ENCODE measurements at regions not wholly inside any gene's neighbourhood (a gene's known extent, or its start where the extent isn't known, plus 50 kb on each side); places are given as distances from the start of the nearest gene placed in this dataset.
"Not testable (repeated sequence)": the region's sequence is repeated elsewhere in the genome, so short reads cannot be mapped to it uniquely, and the experiment has no call there.

DNA sequence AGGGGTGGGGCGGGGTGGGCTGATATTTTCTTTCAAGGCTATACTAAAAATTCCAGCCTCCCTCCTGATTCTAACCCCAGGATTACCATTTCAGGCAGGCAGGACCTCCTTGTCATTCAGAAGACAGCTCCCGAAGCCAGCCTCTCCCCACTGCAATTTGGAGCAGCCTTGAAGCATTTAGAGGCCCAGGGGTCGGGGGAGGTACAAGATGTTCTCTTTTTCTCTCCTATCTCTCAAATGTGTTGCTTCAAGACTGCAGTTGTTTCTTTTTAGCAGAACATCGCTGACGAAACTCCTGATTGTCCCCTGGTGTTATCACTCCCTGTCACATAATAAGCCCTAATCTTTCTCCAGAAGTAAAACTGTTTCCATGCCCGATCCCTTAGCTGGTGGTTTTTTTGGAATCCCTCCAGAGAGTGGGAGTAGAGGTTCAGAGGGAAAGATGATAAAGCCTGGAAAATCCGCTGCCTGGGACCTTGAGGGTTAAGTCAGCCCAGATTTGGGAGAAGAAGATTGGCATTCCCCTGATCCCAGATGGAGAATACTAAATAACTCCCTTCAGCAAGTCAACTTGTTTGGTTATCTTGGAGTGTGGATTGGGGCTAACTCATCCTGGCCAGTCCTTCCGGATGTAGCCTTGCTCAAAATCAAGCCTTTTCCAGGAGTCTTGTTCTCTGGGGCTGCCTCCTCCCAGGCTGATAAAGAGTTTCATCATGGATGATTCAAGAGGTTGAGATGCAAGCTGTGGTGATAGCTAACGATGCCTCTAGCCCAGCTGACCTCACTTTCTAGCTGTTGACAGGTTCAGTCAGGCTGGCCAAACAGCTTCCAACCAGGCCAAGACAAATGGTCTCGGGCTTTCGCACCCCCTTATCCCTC lies 71.3 kb downstream of the SOX9 start:
- H3K9me3 Mint-ChIP-seq, result peaks cover 14% of the 10 kb centered on the region
- DNase-seq, result no peak
- H3K27me3 Mint-ChIP-seq, result no peaks in the 10 kb centered on the region
- no peak overlapping the region for H3K4me3 Mint-ChIP-seq
- no peak overlapping the region for H3K27ac Mint-ChIP-seq
- no peaks in the 10 kb centered on the region for H3K36me3 Mint-ChIP-seq (ENCODE audit: low read depth)
- H3K4me1 Mint-ChIP-seq, result no peaks in the 10 kb centered on the region
- POLR2A ChIA-PET, result no interaction called here
- CTCF ChIA-PET, result no interaction called here

DNA sequence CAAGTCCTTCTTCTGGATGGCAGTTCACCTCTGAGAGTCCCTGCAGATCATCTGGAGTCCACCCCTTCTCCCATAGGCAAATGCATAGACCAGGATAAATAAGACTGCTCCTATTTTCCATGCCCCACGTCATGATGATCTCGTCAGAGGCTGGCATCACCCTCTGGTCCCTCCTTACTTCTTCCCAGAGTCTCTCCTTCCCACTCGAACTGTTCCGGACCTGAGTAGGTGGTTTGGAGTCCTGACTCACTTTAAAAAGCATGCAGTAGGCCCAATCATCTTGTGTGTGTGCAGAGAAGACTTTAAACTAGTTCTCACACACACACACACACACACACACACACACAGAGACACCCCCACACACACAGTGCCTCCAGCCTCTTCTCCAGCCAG lies 72.0 kb downstream of the SOX9 start:
- CTCF ChIA-PET, result no interaction called here
- H3K4me1 Mint-ChIP-seq, result no peaks in the 10 kb centered on the region
- H3K27me3 Mint-ChIP-seq, result no peaks in the 10 kb centered on the region
- DNase-seq, result no peak
- no peaks in the 10 kb centered on the region for H3K36me3 Mint-ChIP-seq (ENCODE audit: low read depth)
- H3K9me3 Mint-ChIP-seq, result peaks cover 14% of the 10 kb centered on the region
- H3K27ac Mint-ChIP-seq, result no peak overlapping the region
- POLR2A ChIA-PET, result no interaction called here
- no peak overlapping the region for H3K4me3 Mint-ChIP-seq

DNA sequence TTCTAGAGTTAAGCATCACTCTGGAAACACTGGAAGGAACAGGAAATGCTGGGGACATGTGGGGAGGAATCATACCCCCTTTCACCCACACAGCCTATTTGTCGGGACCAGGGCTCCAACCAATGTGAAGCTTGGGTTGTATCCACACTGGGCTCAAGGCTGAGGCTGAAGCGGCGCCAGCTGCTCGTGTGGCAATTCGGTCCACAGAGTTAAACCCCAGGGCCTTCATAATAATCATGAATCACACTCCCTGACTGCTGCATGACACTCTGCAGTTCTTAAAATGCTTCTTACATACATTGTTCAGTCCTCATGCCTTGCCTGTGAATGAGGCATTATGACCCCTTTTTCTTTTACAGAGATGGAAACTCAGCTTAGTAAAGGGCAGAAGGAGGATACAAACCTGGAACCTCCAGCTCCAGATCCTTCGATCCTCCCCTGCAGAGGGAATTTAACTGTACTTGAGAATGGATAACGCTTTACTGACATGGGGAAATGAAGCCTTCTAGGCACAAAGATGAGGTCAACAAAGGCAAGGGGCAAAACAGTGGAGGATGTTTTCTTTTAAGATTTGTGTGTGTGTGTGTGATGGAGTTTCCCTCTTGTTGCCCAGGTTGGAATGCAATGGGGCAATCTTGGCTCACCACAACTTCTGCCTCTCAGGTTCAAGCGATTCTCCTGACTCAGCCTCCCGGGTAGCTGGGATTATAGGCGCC lies 72.7 kb downstream of the SOX9 start:
- Mint-ChIP-seq H3K27me3 (no peaks in the 10 kb centered on the region), H3K9me3 (peaks cover 14% of the 10 kb centered on the region), H3K4me1 (no peaks in the 10 kb centered on the region), H3K27ac (no peak overlapping the region), H3K4me3 (no peak overlapping the region), H3K36me3 (ENCODE audit: low read depth) (no peaks in the 10 kb centered on the region)
- DNase-seq, result no peak
- POLR2A ChIA-PET, result no interaction called here
- CTCF ChIA-PET, result no interaction called here

DNA sequence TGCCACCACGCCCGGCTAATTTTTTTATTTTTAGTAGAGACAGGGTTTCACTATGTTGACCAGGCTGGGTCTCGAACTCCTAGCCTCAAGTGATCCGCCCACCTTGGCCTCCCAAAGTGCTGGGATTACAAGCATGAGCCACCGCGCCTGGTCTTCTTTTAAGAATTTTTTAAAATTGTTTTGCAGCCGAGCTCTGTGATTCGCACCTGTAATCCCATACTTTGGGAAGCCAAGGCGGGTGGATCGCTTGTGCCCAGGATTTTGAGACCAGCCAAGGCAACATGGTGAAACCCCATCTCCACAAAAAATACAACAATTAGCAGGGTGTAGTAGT lies 73.3 kb downstream of the SOX9 start:
- H3K27ac Mint-ChIP-seq; DNase-seq; H3K27me3 Mint-ChIP-seq; CTCF ChIA-PET; H3K36me3 Mint-ChIP-seq (ENCODE audit: low read depth); H3K4me1 Mint-ChIP-seq; H3K4me3 Mint-ChIP-seq; POLR2A ChIA-PET: not testable (repeated sequence)
- H3K9me3 Mint-ChIP-seq, result peaks cover 14% of the 10 kb centered on the region

DNA sequence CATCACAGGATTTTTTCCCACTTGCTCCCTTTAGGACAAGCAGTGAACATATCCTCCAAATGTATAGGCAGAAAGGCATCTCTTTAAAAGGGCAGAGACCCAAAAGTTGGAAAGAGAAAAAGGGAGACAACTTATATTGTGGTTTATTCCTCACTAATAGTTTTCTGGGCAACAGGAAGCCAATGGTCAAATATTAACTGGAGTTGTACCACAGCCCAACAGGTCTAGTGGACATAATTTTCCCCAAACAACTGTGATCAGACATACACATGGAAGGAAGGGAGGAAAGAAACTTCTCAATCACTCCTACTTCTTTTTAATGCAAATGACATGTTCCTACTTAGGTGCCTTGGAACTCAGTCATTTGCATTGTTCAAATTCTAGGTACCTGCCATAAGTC lies 78.4 kb downstream of the SOX9 start:
- no peaks in the 10 kb centered on the region for H3K27me3 Mint-ChIP-seq
- CTCF ChIA-PET, result no interaction called here
- H3K9me3 Mint-ChIP-seq, result peaks cover 11% of the 10 kb centered on the region
- no peaks in the 10 kb centered on the region for H3K36me3 Mint-ChIP-seq (ENCODE audit: low read depth)
- DNase-seq, result no peak
- POLR2A ChIA-PET, result no interaction called here
- H3K4me3 Mint-ChIP-seq, result no peak overlapping the region
- H3K4me1 Mint-ChIP-seq, result no peaks in the 10 kb centered on the region
- no peak overlapping the region for H3K27ac Mint-ChIP-seq

DNA sequence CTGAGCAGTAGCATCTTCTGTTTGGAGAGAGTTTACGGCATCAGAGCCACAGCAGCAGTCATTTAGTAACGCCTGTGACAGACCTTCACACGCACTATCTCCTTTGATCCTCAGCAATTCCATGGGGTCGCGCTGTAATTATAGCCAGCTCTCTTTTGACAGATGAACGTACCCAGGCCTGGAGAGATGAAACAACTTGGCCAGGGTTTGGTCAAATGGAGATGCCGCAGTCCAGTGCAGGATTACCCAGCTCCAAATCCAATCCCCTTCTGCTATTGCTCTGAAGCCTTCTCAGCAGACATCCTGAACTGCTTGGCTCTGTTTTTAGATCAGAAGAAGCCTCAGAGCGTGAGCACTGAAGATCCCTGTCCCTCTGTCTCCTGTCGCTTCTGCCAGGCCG lies 83.9 kb downstream of the SOX9 start:
- no peaks in the 10 kb centered on the region for H3K27me3 Mint-ChIP-seq
- H3K27ac Mint-ChIP-seq, result no peak overlapping the region
- ChIA-PET CTCF (no interaction called here), POLR2A (no interaction called here)
- H3K9me3 Mint-ChIP-seq, result peaks cover 8% of the 10 kb centered on the region
- DNase-seq, result no peak
- no peaks in the 10 kb centered on the region for H3K4me1 Mint-ChIP-seq
- no peaks in the 10 kb centered on the region for H3K36me3 Mint-ChIP-seq (ENCODE audit: low read depth)
- H3K4me3 Mint-ChIP-seq, result no peak overlapping the region

DNA sequence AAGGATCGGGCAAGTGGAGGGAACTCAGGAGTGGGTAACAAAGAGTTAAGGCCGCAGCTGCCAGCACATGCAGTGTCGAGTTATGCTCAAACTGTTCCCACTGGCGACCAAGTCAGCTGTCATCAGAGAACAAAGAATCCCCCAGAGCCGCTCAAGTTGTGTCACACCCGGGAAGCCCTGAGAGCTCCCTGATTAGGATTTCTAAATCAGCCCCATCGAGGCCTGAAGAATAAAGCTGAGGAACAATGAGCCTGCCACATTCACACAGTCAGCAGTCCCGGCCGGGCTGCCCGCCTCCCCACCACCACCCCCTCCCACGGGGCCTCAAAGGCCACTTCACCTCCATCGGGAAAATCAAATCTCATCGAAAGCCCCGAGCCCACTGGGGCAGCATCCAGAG lies 84.5 kb downstream of the SOX9 start:
- Mint-ChIP-seq H3K27ac (no peak overlapping the region), H3K4me3 (no peak overlapping the region), H3K9me3 (peaks cover 8% of the 10 kb centered on the region), H3K4me1 (no peaks in the 10 kb centered on the region), H3K27me3 (no peaks in the 10 kb centered on the region), H3K36me3 (ENCODE audit: low read depth) (no peaks in the 10 kb centered on the region)
- ChIA-PET CTCF (no interaction called here), POLR2A (no interaction called here)
- no peak for DNase-seq

DNA sequence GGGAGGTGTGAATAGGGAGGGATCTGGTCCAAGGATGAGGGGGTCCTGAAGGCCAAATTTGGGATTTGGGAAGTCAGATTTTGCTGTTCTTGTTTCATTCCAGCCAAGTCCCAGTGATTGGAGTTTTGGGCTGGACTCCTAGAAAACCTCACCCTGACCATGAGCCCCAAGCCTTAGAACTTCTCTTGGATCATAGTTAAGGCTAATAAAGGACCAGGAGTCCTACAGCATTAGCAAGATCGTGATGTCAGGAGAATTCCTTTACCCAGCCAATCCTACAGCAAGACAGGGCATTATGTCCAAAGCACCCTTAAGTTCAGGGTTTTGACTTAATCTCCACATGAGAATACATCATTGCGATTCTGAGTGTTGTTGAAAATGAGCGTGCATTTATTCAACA lies 85.0 kb downstream of the SOX9 start:
- no peaks in the 10 kb centered on the region for H3K27me3 Mint-ChIP-seq
- CTCF ChIA-PET, result no interaction called here

DNA sequence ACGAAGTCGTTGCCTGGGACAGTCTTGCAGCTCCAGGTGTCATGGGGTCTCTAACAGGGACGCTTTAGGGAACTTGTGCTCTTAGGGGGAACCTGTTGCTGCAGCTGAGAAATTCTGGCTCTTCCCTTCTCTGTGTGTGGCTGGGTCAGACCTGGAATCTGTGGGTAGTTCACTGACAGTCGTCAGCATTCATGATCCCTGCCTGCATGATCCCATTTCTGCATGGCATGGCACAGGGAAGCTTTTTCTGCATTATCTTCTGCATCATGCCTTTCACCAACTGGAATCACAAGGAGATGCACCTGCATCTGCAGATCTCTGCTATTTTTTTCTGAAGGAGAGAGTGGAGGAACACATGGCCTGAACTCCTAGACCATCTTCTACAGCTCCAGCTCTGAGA lies 85.6 kb downstream of the SOX9 start:
- H3K27me3 Mint-ChIP-seq, result no peaks in the 10 kb centered on the region
- DNase-seq, result no peak
- POLR2A ChIA-PET, result no interaction called here
- no peak overlapping the region for H3K27ac Mint-ChIP-seq
- H3K4me1 Mint-ChIP-seq, result no peaks in the 10 kb centered on the region
- H3K4me3 Mint-ChIP-seq, result no peak overlapping the region
- H3K36me3 Mint-ChIP-seq (ENCODE audit: low read depth), result no peaks in the 10 kb centered on the region
- CTCF ChIA-PET, result no interaction called here
- peaks cover 8% of the 10 kb centered on the region for H3K9me3 Mint-ChIP-seq

More for the DNA sequence above, 85.0 kb downstream of the SOX9 start:
- DNase-seq, result no peak
- Mint-ChIP-seq H3K9me3 (peaks cover 8% of the 10 kb centered on the region), H3K4me1 (no peaks in the 10 kb centered on the region), H3K27ac (no peak overlapping the region), H3K36me3 (ENCODE audit: low read depth) (no peaks in the 10 kb centered on the region), H3K4me3 (no peak overlapping the region)
- POLR2A ChIA-PET, result no interaction called here

DNA sequence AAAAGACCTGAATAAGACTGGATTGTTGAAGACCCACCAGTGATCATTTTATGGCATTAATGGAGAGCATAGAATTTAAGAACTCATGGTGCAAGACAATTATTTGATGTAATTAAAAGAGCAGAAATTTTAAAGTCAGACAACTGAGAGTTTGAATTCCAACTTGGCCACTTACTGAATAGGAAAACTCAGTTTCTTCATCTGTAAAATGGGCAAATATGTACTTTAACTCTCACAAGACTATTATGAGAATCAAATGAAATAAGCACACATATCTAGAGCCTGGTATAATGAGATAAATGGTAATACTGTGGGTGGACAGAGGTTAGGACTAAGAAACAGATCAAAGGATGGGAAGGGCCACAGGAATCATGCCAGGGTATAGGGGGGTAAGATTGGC lies 88.0 kb downstream of the SOX9 start:
- Mint-ChIP-seq H3K27ac (no peak overlapping the region), H3K27me3 (no peaks in the 10 kb centered on the region), H3K9me3 (peaks cover 3% of the 10 kb centered on the region), H3K36me3 (ENCODE audit: low read depth) (no peaks in the 10 kb centered on the region), H3K4me1 (no peaks in the 10 kb centered on the region), H3K4me3 (no peak overlapping the region)
- DNase-seq, result no peak
- ChIA-PET CTCF (no interaction called here), POLR2A (no interaction called here)

DNA sequence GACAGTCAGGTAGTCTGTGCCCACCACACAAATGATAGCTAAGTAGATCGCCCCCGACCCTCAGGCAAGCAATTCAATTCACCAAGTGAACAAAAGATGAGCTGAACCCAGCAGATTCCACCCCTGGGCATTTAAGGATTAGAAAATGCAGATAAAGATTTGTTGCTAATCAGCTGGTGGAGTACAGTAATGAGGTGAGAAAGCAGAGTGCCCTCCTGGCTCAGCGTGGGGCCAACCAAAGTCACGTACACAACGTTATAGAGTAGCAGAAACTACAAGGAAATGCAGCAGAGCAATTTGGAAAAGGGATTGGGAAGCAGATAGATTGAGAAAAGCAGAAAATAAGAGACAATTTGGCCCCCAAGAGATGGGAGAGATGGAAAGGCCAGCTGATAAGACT lies 91.2 kb downstream of the SOX9 start:
- no peak overlapping the region for H3K27ac Mint-ChIP-seq
- ChIA-PET POLR2A (no interaction called here), CTCF (no interaction called here)
- no peaks in the 10 kb centered on the region for H3K27me3 Mint-ChIP-seq
- no peaks in the 10 kb centered on the region for H3K9me3 Mint-ChIP-seq
- no peaks in the 10 kb centered on the region for H3K4me1 Mint-ChIP-seq
- no peaks in the 10 kb centered on the region for H3K36me3 Mint-ChIP-seq (ENCODE audit: low read depth)
- H3K4me3 Mint-ChIP-seq, result no peak overlapping the region
- DNase-seq, result no peak

DNA sequence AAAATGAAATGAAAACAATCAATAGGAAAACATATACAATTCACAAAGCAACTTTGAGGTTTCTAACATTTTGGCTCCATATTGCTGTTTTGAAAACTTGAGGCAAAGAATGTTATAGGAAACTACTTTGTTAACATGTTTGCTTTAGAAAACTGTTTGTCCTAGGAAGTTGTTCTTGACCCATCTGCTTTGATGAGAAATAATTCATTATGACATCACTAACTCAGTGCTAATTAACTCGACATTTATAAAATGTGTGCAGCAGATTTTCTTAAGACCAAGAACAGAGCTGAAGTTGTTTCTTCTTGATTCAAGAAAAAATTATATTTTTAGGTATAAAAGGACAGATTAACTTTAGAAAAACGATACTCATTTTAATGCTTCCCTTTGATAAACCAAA lies 94.7 kb downstream of the SOX9 start:
- Mint-ChIP-seq H3K9me3 (no peaks in the 10 kb centered on the region), H3K27ac (no peak overlapping the region), H3K4me3 (no peak overlapping the region), H3K4me1 (no peaks in the 10 kb centered on the region), H3K36me3 (ENCODE audit: low read depth) (no peaks in the 10 kb centered on the region), H3K27me3 (peaks cover 21% of the 10 kb centered on the region)
- no peak for DNase-seq
- ChIA-PET CTCF (no interaction called here), POLR2A (no interaction called here)

DNA sequence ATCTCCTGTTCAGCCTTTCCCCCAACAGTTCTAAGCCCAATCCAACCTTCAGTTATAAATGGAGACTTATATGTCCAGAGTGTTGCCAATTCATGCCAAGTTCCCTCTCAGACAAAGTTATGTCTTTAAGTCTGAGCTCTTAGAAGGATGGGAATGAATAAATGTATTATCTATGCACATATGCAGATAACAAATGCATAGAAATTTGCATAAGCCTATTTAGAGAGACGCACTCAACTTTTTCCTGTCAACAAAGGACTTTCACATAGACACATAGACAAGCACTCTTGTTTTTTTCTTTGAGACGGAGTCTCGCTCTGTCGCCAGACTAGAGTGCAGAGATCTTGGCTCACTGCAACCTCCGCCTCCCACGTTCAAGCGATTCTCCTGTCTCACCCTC lies 95.1 kb downstream of the SOX9 start:
- H3K9me3 Mint-ChIP-seq, result no peaks in the 10 kb centered on the region
- H3K27me3 Mint-ChIP-seq, result peaks cover 26% of the 10 kb centered on the region
- no peak for DNase-seq
- H3K36me3 Mint-ChIP-seq (ENCODE audit: low read depth), result no peaks in the 10 kb centered on the region
- H3K27ac Mint-ChIP-seq, result no peak overlapping the region
- ChIA-PET CTCF (no interaction called here), POLR2A (no interaction called here)
- H3K4me3 Mint-ChIP-seq, result no peak overlapping the region
- no peaks in the 10 kb centered on the region for H3K4me1 Mint-ChIP-seq

DNA sequence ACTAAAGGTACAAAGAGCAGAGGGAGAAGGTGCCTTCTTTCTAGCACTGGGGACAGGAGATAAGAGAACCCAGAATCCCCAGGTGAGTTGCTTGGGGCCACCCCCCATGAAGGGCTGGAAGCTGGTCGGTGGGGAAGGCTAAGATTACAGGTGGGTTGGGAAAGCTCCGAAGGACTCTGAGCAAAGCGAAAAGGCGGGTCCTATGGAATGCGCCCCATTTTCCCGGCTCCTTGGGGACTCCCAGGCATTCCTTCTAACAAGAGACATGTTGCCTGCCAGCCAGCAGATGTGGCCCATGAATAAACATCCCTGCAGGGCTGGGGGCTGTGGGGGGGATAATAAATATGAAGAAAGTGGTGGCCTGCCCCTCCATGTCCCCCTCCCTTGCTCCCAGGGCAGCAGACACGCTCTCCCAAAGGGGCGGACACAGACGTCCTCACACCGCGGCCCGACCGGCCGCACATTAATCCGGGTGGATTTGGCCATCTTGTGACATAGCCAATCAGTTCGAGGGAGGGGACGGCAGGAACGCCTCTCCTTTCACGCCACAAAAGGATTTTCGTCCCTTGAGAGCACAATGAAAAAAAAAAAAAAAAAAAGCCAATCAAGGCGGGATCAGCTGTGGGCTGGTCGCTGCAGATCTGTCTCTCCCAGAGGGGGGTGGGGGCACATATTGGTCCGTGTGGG lies 98.5 kb downstream of the SOX9 start:
- Mint-ChIP-seq H3K9me3 (no peaks in the 10 kb centered on the region), H3K4me3 (no peak overlapping the region), H3K4me1 (no peaks in the 10 kb centered on the region), H3K27me3 (peaks cover 30% of the 10 kb centered on the region), H3K27ac (no peak overlapping the region), H3K36me3 (ENCODE audit: low read depth) (no peaks in the 10 kb centered on the region)
- no peak for DNase-seq
- ChIA-PET CTCF (no interaction called here), POLR2A (no interaction called here)

All from activated CD4-positive, alpha-beta T cell treated with anti-CD3 and anti-CD28 coated beads, Interleukin-2, amount 10 ng/mL, durations not matched to agents 7 days and 5 days (primary cell).